Activated naive CD4-positive, alpha-beta T cell treated with anti-CD3 and anti-CD28 coated beads, Interleukin-2, amount 50 U/mL, for 72 hours (primary cell): ENCODE measurements at regions not wholly inside any gene's neighbourhood (a gene's known extent, or its start where the extent isn't known, plus 50 kb on each side); places are given as distances from the start of the nearest gene placed in this dataset.
A peak's percentile ranks its signal among the peaks of the same experiment; 100 is the strongest.
"Not testable (repeated sequence)": the region's sequence is repeated elsewhere in the genome, so short reads cannot be mapped to it uniquely, and the experiment has no call there.

Experiments
- ATAC-seq, 2 donors: fragments of 150-1000 bp; cut with Tn5 transposase; 2 replicates each; pipeline ENCODE4 v1.10.0; 2021; ENCODE audit warnings: mild to moderate bottlenecking in 2 of 2, moderate library complexity in 2 of 2
- DNase-seq, 2 donors: peaks; one replicate each; pipeline ENCODE4 v3.0.0; 2021 to 2022; ENCODE audit warnings: low spot score in 2 of 2
- H3K27ac Mint-ChIP-seq, 2 donors: one replicate each; pipeline ENCODE4 v1.8.0; 2022; ENCODE audit warnings: mild to moderate bottlenecking in 2 of 2, mixed read lengths in 2 of 2
- H3K36me3 Mint-ChIP-seq, 2 donors: one replicate each; pipeline ENCODE4 v1.8.0; 2022; ENCODE audit warnings: mixed read lengths in 2 of 2
- H3K9me3 Mint-ChIP-seq, 2 donors: one replicate each; pipeline ENCODE4 v1.8.0; 2022; ENCODE audit warnings: mixed read lengths in 2 of 2

- no peaks in the 10 kb centered on the region for H3K36me3 Mint-ChIP-seq
- no peak for DNase-seq
- H3K9me3 Mint-ChIP-seq = peaks cover 14 to 19% of the 10 kb centered on the region in 2 donors
- H3K27ac Mint-ChIP-seq = no peak overlapping the region
- no peak for ATAC-seq
Measured at GRCh38 chr11:109619498-109619897, 197.5 kb downstream of the C11orf87 start.

GRCh38 chr11:109629734-109630133 lies 207.7 kb downstream of the C11orf87 start:
- Mint-ChIP-seq H3K9me3 (peaks cover 11 to 21% of the 10 kb centered on the region in 2 donors), H3K36me3 (peaks cover 0 to 2% of the 10 kb centered on the region in 2 donors), H3K27ac (no peak overlapping the region)
- ATAC-seq = no peak
- DNase-seq = no peak

- no peak overlapping the region for H3K27ac Mint-ChIP-seq
- H3K9me3 Mint-ChIP-seq = peaks cover 8 to 9% of the 10 kb centered on the region in 2 donors
- H3K36me3 Mint-ChIP-seq = no peaks in the 10 kb centered on the region
- DNase-seq (no peak), ATAC-seq (no peak)
Measured at GRCh38 chr11:109641549-109641948, 219.6 kb downstream of the C11orf87 start.

GRCh38 chr11:109644152-109644551 lies 222.2 kb downstream of the C11orf87 start:
- DNase-seq = no peak
- no peaks in the 10 kb centered on the region for H3K36me3 Mint-ChIP-seq
- H3K27ac Mint-ChIP-seq = no peak overlapping the region
- ATAC-seq = no peak
- H3K9me3 Mint-ChIP-seq = peaks cover 3% of the 10 kb centered on the region in 2 donors

GRCh38 chr11:109648804-109649203 lies 226.8 kb downstream of the C11orf87 start:
- DNase-seq (no peak), ATAC-seq (no peak)
- Mint-ChIP-seq H3K9me3 (peaks cover 0 to 3% of the 10 kb centered on the region in 2 donors), H3K36me3 (no peaks in the 10 kb centered on the region), H3K27ac (no peak overlapping the region)

GRCh38 chr11:109654091-109654490 lies 232.1 kb downstream of the C11orf87 start:
- no peaks in the 10 kb centered on the region for H3K36me3 Mint-ChIP-seq
- ATAC-seq (no peak), DNase-seq (no peak)
- H3K9me3 Mint-ChIP-seq = peaks cover 4 to 9% of the 10 kb centered on the region in 2 donors
- no peak overlapping the region for H3K27ac Mint-ChIP-seq

GRCh38 chr11:109658190-109658589 lies 236.2 kb downstream of the C11orf87 start:
- DNase-seq = no peak
- no peak for ATAC-seq
- no peak overlapping the region for H3K27ac Mint-ChIP-seq
- peaks cover 4 to 9% of the 10 kb centered on the region in 2 donors for H3K9me3 Mint-ChIP-seq
- H3K36me3 Mint-ChIP-seq = no peaks in the 10 kb centered on the region

- Mint-ChIP-seq H3K36me3 (peaks cover 0 to 9% of the 10 kb centered on the region in 2 donors), H3K27ac (no peak overlapping the region), H3K9me3 (peaks cover 6 to 7% of the 10 kb centered on the region in 2 donors)
- ATAC-seq = no peak
- DNase-seq = no peak
Measured at GRCh38 chr11:109667719-109668118, 245.7 kb downstream of the C11orf87 start.

- peaks cover 0 to 9% of the 10 kb centered on the region in 2 donors for H3K36me3 Mint-ChIP-seq
- H3K9me3 Mint-ChIP-seq = peaks cover 6 to 7% of the 10 kb centered on the region in 2 donors
- H3K27ac Mint-ChIP-seq = no peak overlapping the region
- ATAC-seq (no peak), DNase-seq (no peak)
Measured at GRCh38 chr11:109668973-109669634, 247.1 kb downstream of the C11orf87 start.

GRCh38 chr11:109677231-109677630 lies 255.2 kb downstream of the C11orf87 start:
- no peaks in the 10 kb centered on the region for H3K36me3 Mint-ChIP-seq
- H3K27ac Mint-ChIP-seq = no peak overlapping the region
- no peak for DNase-seq
- no peak for ATAC-seq
- H3K9me3 Mint-ChIP-seq = peaks cover 0 to 3% of the 10 kb centered on the region in 2 donors

GRCh38 chr11:109677876-109678275 lies 255.9 kb downstream of the C11orf87 start:
- Mint-ChIP-seq H3K27ac (no peak overlapping the region), H3K9me3 (peaks cover 0 to 3% of the 10 kb centered on the region in 2 donors), H3K36me3 (no peaks in the 10 kb centered on the region)
- ATAC-seq (no peak), DNase-seq (no peak)

GRCh38 chr11:109680127-109680526 lies 258.1 kb downstream of the C11orf87 start:
- ATAC-seq = no peak
- Mint-ChIP-seq H3K36me3 (no peaks in the 10 kb centered on the region), H3K27ac (no peak overlapping the region), H3K9me3 (peaks cover 0 to 3% of the 10 kb centered on the region in 2 donors)
- DNase-seq = no peak

- DNase-seq, H3K27ac Mint-ChIP-seq, H3K9me3 Mint-ChIP-seq, ATAC-seq, H3K36me3 Mint-ChIP-seq: not testable (repeated sequence)
Measured at GRCh38 chr11:109682788-109683187, 260.8 kb downstream of the C11orf87 start.

GRCh38 chr11:109695696-109696095 lies 273.7 kb downstream of the C11orf87 start:
- H3K36me3 Mint-ChIP-seq = peaks cover 0 to 31% of the 10 kb centered on the region in 2 donors
- H3K9me3 Mint-ChIP-seq = peaks cover 28% of the 10 kb centered on the region in 2 donors
- DNase-seq = no peak
- no peak for ATAC-seq
- H3K27ac Mint-ChIP-seq = no peak overlapping the region

GRCh38 chr11:109696191-109696897 lies 274.4 kb downstream of the C11orf87 start:
- DNase-seq = no peak
- Mint-ChIP-seq H3K9me3 (peaks cover 26 to 30% of the 10 kb centered on the region in 2 donors), H3K36me3 (peaks cover 0 to 31% of the 10 kb centered on the region in 2 donors), H3K27ac (no peak overlapping the region)
- no peak for ATAC-seq

GRCh38 chr11:109697140-109697843 lies 275.3 kb downstream of the C11orf87 start:
- DNase-seq = peak in 1 of 2 donors; percentile 5
- Mint-ChIP-seq H3K36me3 (peaks cover 0 to 31% of the 10 kb centered on the region in 2 donors), H3K27ac (no peak overlapping the region), H3K9me3 (peaks cover 22 to 30% of the 10 kb centered on the region in 2 donors)
- peak in 1 of 2 donors; percentile 60 for ATAC-seq

- Mint-ChIP-seq H3K9me3 (peaks cover 19 to 30% of the 10 kb centered on the region in 2 donors), H3K27ac (no peak overlapping the region), H3K36me3 (peaks cover 0 to 31% of the 10 kb centered on the region in 2 donors)
- ATAC-seq (no peak), DNase-seq (no peak)
Measured at GRCh38 chr11:109698237-109698636, 276.2 kb downstream of the C11orf87 start.
